GM21723 (cell line): ENCODE measurements at regions not wholly inside any gene's neighbourhood (a gene's known extent, or its start where the extent isn't known, plus 50 kb on each side); places are given as distances from the start of the nearest gene placed in this dataset.
"Not testable (repeated sequence)": the region's sequence is repeated elsewhere in the genome, so short reads cannot be mapped to it uniquely, and the experiment has no call there.

Experiments
- ATAC-seq: cut with Tn5 transposase; IDR thresholded peaks from one replicate; pipeline ENCODE4 v1.9.1; 2021; ENCODE audit warnings: mild to moderate bottlenecking, moderate library complexity; ENCODE audit not compliant: unreplicated experiment

- not testable (repeated sequence) for ATAC-seq
Measured at GRCh38 chr2:184054419-184054818, 543.9 kb upstream of the ZNF804A start.

GRCh38 chr2:184057910-184058309 is 540.4 kb upstream of the ZNF804A start:
- no peak for ATAC-seq

- not testable (repeated sequence) for ATAC-seq
Measured at GRCh38 chr2:184060268-184060667, 538.1 kb upstream of the ZNF804A start.

GRCh38 chr2:184067502-184067901 is 530.8 kb upstream of the ZNF804A start:
- ATAC-seq: no peak

- no peak for ATAC-seq
Measured at GRCh38 chr2:184072470-184072869, 525.9 kb upstream of the ZNF804A start.

- no peak for ATAC-seq
Measured at GRCh38 chr2:184078496-184078895, 519.8 kb upstream of the ZNF804A start.

GRCh38 chr2:184091456-184091855 is 506.9 kb upstream of the ZNF804A start:
- no peak for ATAC-seq

- peak; percentile 84 for ATAC-seq
Measured at GRCh38 chr2:184113696-184114403, 484.5 kb upstream of the ZNF804A start.

- peak; percentile 58 for ATAC-seq
Measured at GRCh38 chr2:184114439-184114838, 483.9 kb upstream of the ZNF804A start.

- ATAC-seq: no peak
Measured at GRCh38 chr2:184119989-184120800, 478.1 kb upstream of the ZNF804A start.

GRCh38 chr2:184125867-184126266 is 472.5 kb upstream of the ZNF804A start:
- ATAC-seq: no peak

GRCh38 chr2:184129073-184129472 is 469.3 kb upstream of the ZNF804A start:
- no peak for ATAC-seq

- ATAC-seq: no peak
Measured at GRCh38 chr2:184137955-184138354, 460.4 kb upstream of the ZNF804A start.

GRCh38 chr2:184141866-184142265 is 456.5 kb upstream of the ZNF804A start:
- no peak for ATAC-seq

GRCh38 chr2:184154438-184154837 is 443.9 kb upstream of the ZNF804A start:
- no peak for ATAC-seq

GRCh38 chr2:184155791-184156190 is 442.5 kb upstream of the ZNF804A start:
- ATAC-seq: no peak

- no peak for ATAC-seq
Measured at GRCh38 chr2:184157141-184157540, 441.2 kb upstream of the ZNF804A start.

GRCh38 chr2:184162426-184162825 is 435.9 kb upstream of the ZNF804A start:
- ATAC-seq: no peak

- ATAC-seq: not testable (repeated sequence)
Measured at GRCh38 chr2:184168823-184169222, 429.5 kb upstream of the ZNF804A start.

GRCh38 chr2:184169366-184169765 is 429.0 kb upstream of the ZNF804A start:
- ATAC-seq: no peak

- ATAC-seq: no peak
Measured at GRCh38 chr2:184174493-184175104, 423.7 kb upstream of the ZNF804A start.

GRCh38 chr2:184178229-184178628 is 420.1 kb upstream of the ZNF804A start:
- ATAC-seq: no peak
